Hepatocyte (in vitro differentiated cells): ENCODE measurements at regions not wholly inside any gene's neighbourhood (a gene's known extent, or its start where the extent isn't known, plus 50 kb on each side); places are given as distances from the start of the nearest gene placed in this dataset.

Experiments
- DNase-seq: peaks from one replicate; pipeline ENCODE4 v3.0.0-alpha.2; 2016; ENCODE audit warnings: low spot score
- H2AFZ ChIP-seq: fragments of 200-600 bp; sonication (generic); 2 replicates; pipeline ENCODE4 v1.6.0; 2016; ENCODE audit warnings: antibody characterized with exemption, mild to moderate bottlenecking
- H3K27ac ChIP-seq: fragments of 200-600 bp; sonication (generic); 2 replicates; pipeline ENCODE4 v1.5.1; 2016; ENCODE audit warnings: mild to moderate bottlenecking
- H3K27me3 ChIP-seq: fragments of 200-600 bp; sonication (generic); 2 replicates; pipeline ENCODE4 v1.6.1; 2016
- H3K36me3 ChIP-seq: fragments of 200-600 bp; sonication (generic); replicated peaks from 2 replicates; pipeline ENCODE4 v1.5.1; 2016; ENCODE audit warnings: low read depth; ENCODE audit not compliant: insufficient read depth
- H3K4me1 ChIP-seq: fragments of 200-600 bp; sonication (generic); 2 replicates; pipeline ENCODE4 v1.5.1; 2016; ENCODE audit warnings: mild to moderate bottlenecking, moderate library complexity; ENCODE audit not compliant: insufficient read depth
- H3K4me2 ChIP-seq: fragments of 200-600 bp; sonication (generic); 2 replicates; pipeline ENCODE4 v1.6.0; 2016
- H3K4me3 ChIP-seq: fragments of 200-600 bp; sonication (generic); 2 replicates; pipeline ENCODE4 v1.5.1; 2016; ENCODE audit warnings: mild to moderate bottlenecking
- H3K79me2 ChIP-seq: fragments of 200-600 bp; sonication (generic); 2 replicates; pipeline ENCODE4 v1.6.0; 2017; ENCODE audit warnings: mild to moderate bottlenecking
- H3K9me2 ChIP-seq: fragments of 200-600 bp; sonication (generic); replicated peaks from 2 replicates; pipeline ENCODE4 v1.6.0; 2017; ENCODE audit warnings: mild to moderate bottlenecking; ENCODE audit not compliant: insufficient read depth
- H3K9me3 ChIP-seq: fragments of 200-600 bp; sonication (generic); 2 replicates; pipeline ENCODE4 v1.5.1; 2016; ENCODE audit warnings: low read depth, mild to moderate bottlenecking
- H4K20me1 ChIP-seq: fragments of 200-600 bp; sonication (generic); 2 replicates; pipeline ENCODE4 v1.6.0; 2016; ENCODE audit warnings: mild to moderate bottlenecking; ENCODE audit not compliant: insufficient read depth, poor library complexity, severe bottlenecking
- EZH2 ChIP-seq: fragments of 200-600 bp; sonication (generic); IDR thresholded peaks from 2 replicates; pipeline ENCODE4 v1.6.1; 2016; ENCODE audit warnings: antibody characterized with exemption, mild to moderate bottlenecking, borderline replicate concordance
- EZH2phosphoT487 ChIP-seq: fragments of 200-600 bp; sonication (generic); IDR thresholded peaks from one replicate; pipeline ENCODE4 v1.6.1; 2018; ENCODE audit warnings: antibody characterized with exemption, mild to moderate bottlenecking, low read depth, moderate library complexity; ENCODE audit not compliant: unreplicated experiment, severe bottlenecking
- WGBS: methylation state at CpG from one replicate; pipeline ENCODE4 v1.1.6; 2016; ENCODE audit warnings: low lambda C conversion rate; ENCODE audit errors: missing lambda C conversion rate; 5-methylcytosine and 5-hydroxymethylcytosine counted together
- TF ChIP-seq, protein P1 (sequence below): fragments of 200-600 bp; sonication (generic); IDR thresholded peaks from 2 replicates; pipeline ENCODE4 v1.5.1; 2016; ENCODE audit warnings: antibody characterized with exemption, mild to moderate bottlenecking; ENCODE audit not compliant: poor library complexity

DNA sequence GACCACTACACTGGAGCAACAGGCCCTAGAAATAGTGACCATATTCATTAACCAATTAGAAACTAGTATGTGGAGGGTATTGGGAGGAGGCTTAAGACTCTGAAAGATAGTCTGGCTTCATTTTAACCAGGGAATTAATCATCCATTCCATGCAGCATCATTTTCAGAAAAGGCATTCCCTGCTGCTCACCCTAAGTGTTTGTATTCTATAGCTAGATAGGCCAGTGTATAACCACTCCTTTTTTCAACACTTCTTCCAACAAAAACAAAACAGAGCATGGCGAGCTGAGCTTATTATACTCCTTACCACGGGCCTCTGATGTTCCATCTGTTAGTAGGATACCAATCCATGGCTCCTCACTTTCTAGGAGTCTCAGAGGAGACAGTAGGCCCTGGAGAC, 112.0 kb upstream of the PKDCC start:
- H3K4me1 ChIP-seq = peaks cover 54% of the 10 kb centered on the region
- no peaks in the 10 kb centered on the region for H3K36me3 ChIP-seq
- 50% methylated on average over 2 of the region's 2 CpGs for WGBS

DNA sequence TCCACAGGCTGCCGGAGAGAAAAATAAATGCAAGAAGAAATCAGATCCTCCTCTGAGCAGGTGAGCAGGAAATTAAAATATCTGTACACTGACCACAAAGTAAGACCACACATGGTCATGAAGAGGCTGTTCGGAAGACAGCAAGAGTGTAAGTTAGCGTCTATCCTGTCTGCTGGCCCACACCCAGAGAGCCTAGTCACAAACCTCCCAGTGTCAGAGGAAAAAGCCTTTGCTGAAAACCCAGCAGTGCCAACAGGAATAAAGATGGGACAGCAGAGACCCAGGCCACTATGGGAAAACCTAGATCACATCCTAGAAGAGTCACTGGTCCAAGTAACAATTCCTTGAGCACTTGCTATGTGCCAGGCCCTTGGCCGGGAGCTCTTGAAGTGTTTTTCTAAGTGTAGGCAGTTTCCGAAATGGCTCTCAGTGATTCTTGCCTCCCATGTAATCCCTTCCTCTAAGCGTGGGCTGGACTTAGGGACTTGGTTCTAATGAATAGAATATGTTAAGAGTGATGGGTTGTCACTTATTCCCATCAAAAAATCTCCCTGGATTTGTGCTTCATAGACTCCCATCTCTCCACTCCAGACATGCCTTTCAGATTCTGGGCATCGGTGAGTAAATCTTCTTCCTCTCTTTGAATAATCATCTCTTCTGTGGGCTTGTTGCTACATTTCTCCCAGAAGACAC, 110.9 kb upstream of the PKDCC start:
- H3K27ac ChIP-seq = peak overlapping the region; percentile 66
- H3K27me3 ChIP-seq = no peaks in the 10 kb centered on the region
- no peaks in the 10 kb centered on the region for H3K9me2 ChIP-seq
- no peak overlapping the region for H3K4me3 ChIP-seq
- H3K4me2 ChIP-seq = no peak overlapping the region
- H3K36me3 ChIP-seq = no peaks in the 10 kb centered on the region
- H4K20me1 ChIP-seq = no peaks in the 10 kb centered on the region
- DNase-seq = no peak
- H3K4me1 ChIP-seq = peaks cover 54% of the 10 kb centered on the region
- no peak for TF ChIP-seq EZH2
- TF ChIP-seq EZH2phosphoT487 = no peak
- TF ChIP-seq, protein P1, sequence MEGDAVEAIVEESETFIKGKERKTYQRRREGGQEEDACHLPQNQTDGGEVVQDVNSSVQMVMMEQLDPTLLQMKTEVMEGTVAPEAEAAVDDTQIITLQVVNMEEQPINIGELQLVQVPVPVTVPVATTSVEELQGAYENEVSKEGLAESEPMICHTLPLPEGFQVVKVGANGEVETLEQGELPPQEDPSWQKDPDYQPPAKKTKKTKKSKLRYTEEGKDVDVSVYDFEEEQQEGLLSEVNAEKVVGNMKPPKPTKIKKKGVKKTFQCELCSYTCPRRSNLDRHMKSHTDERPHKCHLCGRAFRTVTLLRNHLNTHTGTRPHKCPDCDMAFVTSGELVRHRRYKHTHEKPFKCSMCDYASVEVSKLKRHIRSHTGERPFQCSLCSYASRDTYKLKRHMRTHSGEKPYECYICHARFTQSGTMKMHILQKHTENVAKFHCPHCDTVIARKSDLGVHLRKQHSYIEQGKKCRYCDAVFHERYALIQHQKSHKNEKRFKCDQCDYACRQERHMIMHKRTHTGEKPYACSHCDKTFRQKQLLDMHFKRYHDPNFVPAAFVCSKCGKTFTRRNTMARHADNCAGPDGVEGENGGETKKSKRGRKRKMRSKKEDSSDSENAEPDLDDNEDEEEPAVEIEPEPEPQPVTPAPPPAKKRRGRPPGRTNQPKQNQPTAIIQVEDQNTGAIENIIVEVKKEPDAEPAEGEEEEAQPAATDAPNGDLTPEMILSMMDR = no peak
- H3K79me2 ChIP-seq = no peaks in the 10 kb centered on the region
- 77% methylated on average over 7 of the region's 7 CpGs for WGBS
- H3K9me3 ChIP-seq = no peaks in the 10 kb centered on the region
- H2AFZ ChIP-seq = no peak overlapping the region

More for the DNA sequence above, 112.0 kb upstream of the PKDCC start:
- no peaks in the 10 kb centered on the region for H4K20me1 ChIP-seq
- TF ChIP-seq EZH2 = no peak
- TF ChIP-seq, protein P1 = no peak
- no peak for TF ChIP-seq EZH2phosphoT487
- H3K4me3 ChIP-seq = no peak overlapping the region
- no peaks in the 10 kb centered on the region for H3K9me3 ChIP-seq
- H3K27me3 ChIP-seq = no peaks in the 10 kb centered on the region
- H3K9me2 ChIP-seq = no peaks in the 10 kb centered on the region
- no peaks in the 10 kb centered on the region for H3K79me2 ChIP-seq
- DNase-seq = no peak
- no peak overlapping the region for H3K27ac ChIP-seq
- no peak overlapping the region for H2AFZ ChIP-seq
- no peak overlapping the region for H3K4me2 ChIP-seq

DNA sequence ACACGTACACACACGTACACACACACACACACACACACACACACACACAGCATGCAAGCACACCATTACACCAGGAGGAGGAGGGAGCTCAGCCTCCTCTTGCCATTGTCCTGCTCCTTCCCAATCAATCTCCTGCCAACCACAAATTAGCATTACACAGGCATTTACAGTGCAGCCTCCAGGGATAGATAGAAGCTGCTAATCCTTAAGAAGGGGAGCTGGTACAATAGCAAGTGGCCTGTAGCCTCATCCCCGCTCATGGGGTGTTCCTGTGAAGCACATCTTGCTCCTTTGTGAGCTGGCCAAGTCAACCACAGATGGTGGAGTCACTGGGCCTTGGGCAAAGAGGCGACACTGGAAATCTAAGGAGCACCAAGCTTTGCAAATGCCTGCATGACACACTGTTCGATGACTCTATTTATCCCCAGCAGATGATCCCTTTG, 110.3 kb upstream of the PKDCC start:
- Histone ChIP-seq H3K4me3 (no peak overlapping the region), H3K9me2 (no peaks in the 10 kb centered on the region), H2AFZ (no peak overlapping the region), H4K20me1 (no peaks in the 10 kb centered on the region), H3K4me1 (peaks cover 54% of the 10 kb centered on the region), H3K27ac (peak overlapping the region; percentile 66), H3K79me2 (no peaks in the 10 kb centered on the region), H3K27me3 (no peaks in the 10 kb centered on the region), H3K4me2 (no peak overlapping the region), H3K36me3 (no peaks in the 10 kb centered on the region), H3K9me3 (no peaks in the 10 kb centered on the region)
- no peak for DNase-seq
- WGBS = 51% methylated on average over 5 of the region's 5 CpGs
- TF ChIP-seq EZH2phosphoT487 (no peak), EZH2 (no peak)
- TF ChIP-seq, protein P1 = no peak
